HepG2 (cell line): ENCODE measurements at regions not wholly inside any gene's neighbourhood (a gene's known extent, or its start where the extent isn't known, plus 50 kb on each side); places are given as distances from the start of the nearest gene placed in this dataset.
A peak's percentile ranks its signal among the peaks of the same experiment; 100 is the strongest.

Experiments used
- AGO2 ChIP-seq: fragments of 200-400 bp; formaldehyde crosslinking; optimal IDR thresholded peaks from 2 replicates; pipeline ENCODE3; 2017; ENCODE audit warnings: mild to moderate bottlenecking, low read depth, low read length, moderate library complexity
- BCL6 ChIP-seq: IDR thresholded peaks from 2 replicates; pipeline ENCODE4 v1.6.1; 2016; ENCODE audit warnings: missing genetic modification reagents, missing compliant biosample characterization
- ESRRA ChIP-seq: sonication (generic); formaldehyde crosslinking; IDR thresholded peaks from 2 replicates; pipeline ENCODE4 v1.5.1; 2020; ENCODE audit warnings: mild to moderate bottlenecking, low read depth, missing genetic modification reagents
- LCORL ChIP-seq, 2 experiments: fragments of 450-650 bp in 1 of 2; sonication (generic) in 1 of 2; formaldehyde crosslinking in 1 of 2; IDR thresholded peaks; 2 replicates each; pipeline versions ENCODE4 v1.5.0 to v1.6.1; 2017 to 2020; ENCODE audit warnings: antibody characterized with exemption in 1 of 2, missing genetic modification reagents in 1 of 2
- MEF2D ChIP-seq: sonication (generic); formaldehyde crosslinking; IDR thresholded peaks from 2 replicates; pipeline ENCODE4 v1.5.1; 2020; ENCODE audit warnings: mild to moderate bottlenecking, missing genetic modification reagents
- MEIS1 ChIP-seq: sonication (generic); formaldehyde crosslinking; IDR thresholded peaks from 2 replicates; pipeline ENCODE4 v1.9.0; 2021; ENCODE audit warnings: mild to moderate bottlenecking, missing genetic modification reagents, moderate library complexity, borderline replicate concordance
- TBX3 ChIP-seq: fragments of 450-650 bp; IDR thresholded peaks from 2 replicates; pipeline ENCODE4 v1.6.1; 2017; ENCODE audit warnings: antibody characterized with exemption, mild to moderate bottlenecking, inconsistent platforms, borderline replicate concordance
- ZNF256 ChIP-seq: sonication (generic); formaldehyde crosslinking; conservative IDR thresholded peaks from 2 replicates; pipeline ENCODE4 v1.4.0; 2020; ENCODE audit warnings: missing genetic modification reagents
- ZNF501 ChIP-seq: sonication (generic); formaldehyde crosslinking; IDR thresholded peaks from 2 replicates; pipeline ENCODE4 v1.5.1; 2020; ENCODE audit warnings: mild to moderate bottlenecking, moderate library complexity, missing genetic modification reagents
- ZNF556 ChIP-seq: sonication (generic); formaldehyde crosslinking; IDR thresholded peaks from 2 replicates; pipeline ENCODE4 v1.4.0; 2020; ENCODE audit warnings: mild to moderate bottlenecking, missing genetic modification reagents, borderline replicate concordance
- TF ChIP-seq, protein P1 (sequence below): IDR thresholded peaks from 2 replicates; pipeline ENCODE4 v1.6.1; 2016; ENCODE audit warnings: low read depth
- TF ChIP-seq, protein P2 (sequence below), 2 experiments: sonication (generic) in 1 of 2; formaldehyde crosslinking in 1 of 2; IDR thresholded peaks; 2 replicates each; pipeline versions ENCODE4 v1.6.1 to v1.9.0; 2014 to 2022; ENCODE audit warnings: antibody characterized with exemption in 1 of 2, borderline replicate concordance in 1 of 2, inconsistent platforms in 1 of 2, low read depth in 1 of 2, missing genetic modification reagents in 1 of 2
- TF ChIP-seq, protein P3 (sequence below): IDR thresholded peaks from 2 replicates; pipeline ENCODE4 v1.6.1; 2016; ENCODE audit warnings: mild to moderate bottlenecking

DNA sequence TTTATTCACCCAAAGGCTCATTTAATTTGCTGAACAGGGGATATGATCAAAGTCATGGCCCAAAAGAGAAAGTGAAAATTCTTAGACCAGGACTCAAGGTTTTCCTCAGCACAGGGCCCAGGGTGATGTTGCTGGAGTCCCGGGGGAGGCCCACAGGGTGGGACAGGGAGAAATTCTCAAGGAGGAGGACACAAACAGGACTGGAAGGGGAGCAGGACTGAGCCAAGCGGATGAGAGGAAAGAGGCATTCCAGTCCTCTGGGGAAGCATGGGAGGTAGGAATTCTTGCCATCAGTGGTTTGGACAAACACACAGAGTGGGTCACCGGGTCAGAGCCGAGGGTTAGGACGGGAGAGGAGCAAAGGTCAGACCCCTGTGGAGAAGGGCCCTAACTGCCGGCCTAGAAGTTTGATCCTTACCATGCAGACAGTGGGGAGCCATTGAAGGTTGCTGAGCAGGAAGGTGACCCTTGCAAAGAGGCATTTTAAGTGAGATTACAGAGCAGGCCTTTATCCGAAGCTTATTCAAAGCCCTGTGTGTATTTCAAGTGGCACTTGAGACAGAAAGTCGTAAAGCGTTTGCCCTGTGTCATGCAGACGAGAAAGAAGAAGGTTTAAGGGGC lies 68.4 kb upstream of the PTGR2 start (continued):
- TF ChIP-seq, protein P1, sequence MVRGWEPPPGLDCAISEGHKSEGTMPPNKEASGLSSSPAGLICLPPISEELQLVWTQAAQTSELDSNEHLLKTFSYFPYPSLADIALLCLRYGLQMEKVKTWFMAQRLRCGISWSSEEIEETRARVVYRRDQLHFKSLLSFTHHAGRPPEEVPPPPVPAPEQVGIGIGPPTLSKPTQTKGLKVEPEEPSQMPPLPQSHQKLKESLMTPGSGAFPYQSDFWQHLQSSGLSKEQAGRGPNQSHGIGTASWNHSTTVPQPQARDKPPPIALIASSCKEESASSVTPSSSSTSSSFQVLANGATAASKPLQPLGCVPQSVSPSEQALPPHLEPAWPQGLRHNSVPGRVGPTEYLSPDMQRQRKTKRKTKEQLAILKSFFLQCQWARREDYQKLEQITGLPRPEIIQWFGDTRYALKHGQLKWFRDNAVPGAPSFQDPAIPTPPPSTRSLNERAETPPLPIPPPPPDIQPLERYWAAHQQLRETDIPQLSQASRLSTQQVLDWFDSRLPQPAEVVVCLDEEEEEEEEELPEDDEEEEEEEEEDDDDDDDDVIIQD (CRISPR knock-in tag), result 0 out of 2 replicates have a peak, but pooled peaks have one; percentile 69
- TF ChIP-seq ESRRA, result peak; percentile 94
- TF ChIP-seq MEF2D (CRISPR knock-in tag), result peak; percentile 23; the same call in 1 of the 2 replicates
- TF ChIP-seq ZNF256 (CRISPR knock-in tag), result 0 out of 2 replicates have a peak, but pooled peaks have one; percentile 35
- TF ChIP-seq ZNF501, result peak; percentile 54; the same call in 1 of the 2 replicates
- TF ChIP-seq MEIS1 (CRISPR knock-in tag), result no peak
- TF ChIP-seq, protein P2, sequence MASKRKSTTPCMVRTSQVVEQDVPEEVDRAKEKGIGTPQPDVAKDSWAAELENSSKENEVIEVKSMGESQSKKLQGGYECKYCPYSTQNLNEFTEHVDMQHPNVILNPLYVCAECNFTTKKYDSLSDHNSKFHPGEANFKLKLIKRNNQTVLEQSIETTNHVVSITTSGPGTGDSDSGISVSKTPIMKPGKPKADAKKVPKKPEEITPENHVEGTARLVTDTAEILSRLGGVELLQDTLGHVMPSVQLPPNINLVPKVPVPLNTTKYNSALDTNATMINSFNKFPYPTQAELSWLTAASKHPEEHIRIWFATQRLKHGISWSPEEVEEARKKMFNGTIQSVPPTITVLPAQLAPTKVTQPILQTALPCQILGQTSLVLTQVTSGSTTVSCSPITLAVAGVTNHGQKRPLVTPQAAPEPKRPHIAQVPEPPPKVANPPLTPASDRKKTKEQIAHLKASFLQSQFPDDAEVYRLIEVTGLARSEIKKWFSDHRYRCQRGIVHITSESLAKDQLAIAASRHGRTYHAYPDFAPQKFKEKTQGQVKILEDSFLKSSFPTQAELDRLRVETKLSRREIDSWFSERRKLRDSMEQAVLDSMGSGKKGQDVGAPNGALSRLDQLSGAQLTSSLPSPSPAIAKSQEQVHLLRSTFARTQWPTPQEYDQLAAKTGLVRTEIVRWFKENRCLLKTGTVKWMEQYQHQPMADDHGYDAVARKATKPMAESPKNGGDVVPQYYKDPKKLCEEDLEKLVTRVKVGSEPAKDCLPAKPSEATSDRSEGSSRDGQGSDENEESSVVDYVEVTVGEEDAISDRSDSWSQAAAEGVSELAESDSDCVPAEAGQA (IDR thresholded peaks at IDR 0.05; ENCODE audit: low read depth), result 0 out of 2 replicates have a peak, but pooled peaks have one; percentile 23
- TF ChIP-seq, protein P2 (CRISPR knock-in tag; IDR thresholded peaks at IDR 0.05; ENCODE audit: borderline replicate concordance), result no peak
- peak; percentile 79 for TF ChIP-seq BCL6 (CRISPR knock-in tag)
- 0 out of 2 replicates have a peak, but pooled peaks have one; percentile 24 for TF ChIP-seq TBX3
- TF ChIP-seq ZNF556 (CRISPR knock-in tag), result 0 out of 2 replicates have a peak, but pooled peaks have one; percentile 42
- TF ChIP-seq LCORL (IDR thresholded peaks at IDR 0.05), result peak; percentile 57; the same call in 1 of the 2 replicates
- TF ChIP-seq LCORL (CRISPR knock-in tag; IDR thresholded peaks at IDR 0.05), result peak; percentile 94
- TF ChIP-seq, protein P3, sequence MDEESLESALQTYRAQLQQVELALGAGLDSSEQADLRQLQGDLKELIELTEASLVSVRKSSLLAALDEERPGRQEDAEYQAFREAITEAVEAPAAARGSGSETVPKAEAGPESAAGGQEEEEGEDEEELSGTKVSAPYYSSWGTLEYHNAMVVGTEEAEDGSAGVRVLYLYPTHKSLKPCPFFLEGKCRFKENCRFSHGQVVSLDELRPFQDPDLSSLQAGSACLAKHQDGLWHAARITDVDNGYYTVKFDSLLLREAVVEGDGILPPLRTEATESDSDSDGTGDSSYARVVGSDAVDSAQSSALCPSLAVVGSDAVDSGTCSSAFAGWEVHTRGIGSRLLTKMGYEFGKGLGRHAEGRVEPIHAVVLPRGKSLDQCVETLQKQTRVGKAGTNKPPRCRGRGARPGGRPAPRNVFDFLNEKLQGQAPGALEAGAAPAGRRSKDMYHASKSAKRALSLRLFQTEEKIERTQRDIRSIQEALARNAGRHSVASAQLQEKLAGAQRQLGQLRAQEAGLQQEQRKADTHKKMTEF (CRISPR knock-in tag), result peak; percentile 70
- no peak for TF ChIP-seq AGO2
